ENCODE measurements at regions not wholly inside any gene's neighbourhood (a gene's known extent, or its start where the extent isn't known, plus 50 kb on each side); places are given as distances from the start of the nearest gene placed in this dataset.

DNA sequence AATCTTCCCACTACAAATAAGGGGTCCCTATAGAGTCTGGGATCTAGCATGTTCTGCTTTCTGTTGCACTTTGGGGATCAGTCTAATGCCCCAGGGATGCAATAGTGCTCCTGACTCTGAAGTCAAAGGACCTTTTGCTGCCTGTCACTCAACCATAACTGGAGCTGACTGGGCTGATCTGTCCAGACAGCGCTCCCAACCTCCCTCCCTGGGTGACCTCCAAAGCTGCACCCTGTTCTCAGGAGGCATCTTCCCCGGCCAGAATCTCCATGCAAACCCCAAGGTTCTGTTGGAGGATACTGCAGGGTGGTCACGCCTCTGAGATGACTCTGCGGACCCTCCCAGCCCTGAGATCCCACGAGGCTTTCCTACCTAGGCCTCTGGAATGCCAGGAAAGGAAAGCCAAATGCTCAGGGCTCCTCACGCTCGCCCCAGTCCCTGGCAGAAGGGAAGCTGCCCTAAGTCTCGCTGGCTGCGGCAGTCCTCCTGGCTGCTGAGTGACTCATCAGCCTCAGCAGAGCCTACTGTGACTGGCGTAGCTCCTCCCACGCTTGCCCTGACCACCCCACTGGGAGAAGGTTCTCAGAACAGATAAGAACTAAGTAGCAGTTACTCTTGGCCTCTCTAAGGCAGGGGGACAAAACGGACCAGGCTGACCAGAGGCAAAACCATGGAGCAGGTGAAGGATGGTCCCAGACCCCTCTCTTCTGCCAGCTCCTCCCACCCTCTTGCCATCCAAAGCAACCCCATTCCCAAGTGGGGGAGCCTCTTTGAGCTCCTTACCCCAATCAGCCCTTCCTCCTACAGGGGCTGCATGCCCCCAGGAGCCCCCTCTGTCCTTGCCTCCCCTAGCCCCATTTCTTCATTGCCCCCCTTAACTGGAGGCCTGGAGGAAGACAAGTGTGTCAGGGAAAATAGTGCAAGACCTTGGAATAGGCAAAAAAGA is 124.1 kb upstream of the TNRC6C start (continued):
- TF ChIP-seq, protein P1, sequence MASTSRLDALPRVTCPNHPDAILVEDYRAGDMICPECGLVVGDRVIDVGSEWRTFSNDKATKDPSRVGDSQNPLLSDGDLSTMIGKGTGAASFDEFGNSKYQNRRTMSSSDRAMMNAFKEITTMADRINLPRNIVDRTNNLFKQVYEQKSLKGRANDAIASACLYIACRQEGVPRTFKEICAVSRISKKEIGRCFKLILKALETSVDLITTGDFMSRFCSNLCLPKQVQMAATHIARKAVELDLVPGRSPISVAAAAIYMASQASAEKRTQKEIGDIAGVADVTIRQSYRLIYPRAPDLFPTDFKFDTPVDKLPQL (IDR thresholded peaks at IDR 0.05; ENCODE audit: extremely low read depth, insufficient read length), result no peak
- TF ChIP-seq RB1 (IDR thresholded peaks at IDR 0.05; ENCODE audit: low read depth), result peak; percentile 52
- TF ChIP-seq ZNF184 (CRISPR knock-in tag; IDR thresholded peaks at IDR 0.05), result no peak
- no peak for TF ChIP-seq HDAC6 (IDR thresholded peaks at IDR 0.05; ENCODE audit: low read depth, low read length)
- TF ChIP-seq HDAC8 (tag; IDR thresholded peaks at IDR 0.05), result no peak
- TF ChIP-seq, protein P2, sequence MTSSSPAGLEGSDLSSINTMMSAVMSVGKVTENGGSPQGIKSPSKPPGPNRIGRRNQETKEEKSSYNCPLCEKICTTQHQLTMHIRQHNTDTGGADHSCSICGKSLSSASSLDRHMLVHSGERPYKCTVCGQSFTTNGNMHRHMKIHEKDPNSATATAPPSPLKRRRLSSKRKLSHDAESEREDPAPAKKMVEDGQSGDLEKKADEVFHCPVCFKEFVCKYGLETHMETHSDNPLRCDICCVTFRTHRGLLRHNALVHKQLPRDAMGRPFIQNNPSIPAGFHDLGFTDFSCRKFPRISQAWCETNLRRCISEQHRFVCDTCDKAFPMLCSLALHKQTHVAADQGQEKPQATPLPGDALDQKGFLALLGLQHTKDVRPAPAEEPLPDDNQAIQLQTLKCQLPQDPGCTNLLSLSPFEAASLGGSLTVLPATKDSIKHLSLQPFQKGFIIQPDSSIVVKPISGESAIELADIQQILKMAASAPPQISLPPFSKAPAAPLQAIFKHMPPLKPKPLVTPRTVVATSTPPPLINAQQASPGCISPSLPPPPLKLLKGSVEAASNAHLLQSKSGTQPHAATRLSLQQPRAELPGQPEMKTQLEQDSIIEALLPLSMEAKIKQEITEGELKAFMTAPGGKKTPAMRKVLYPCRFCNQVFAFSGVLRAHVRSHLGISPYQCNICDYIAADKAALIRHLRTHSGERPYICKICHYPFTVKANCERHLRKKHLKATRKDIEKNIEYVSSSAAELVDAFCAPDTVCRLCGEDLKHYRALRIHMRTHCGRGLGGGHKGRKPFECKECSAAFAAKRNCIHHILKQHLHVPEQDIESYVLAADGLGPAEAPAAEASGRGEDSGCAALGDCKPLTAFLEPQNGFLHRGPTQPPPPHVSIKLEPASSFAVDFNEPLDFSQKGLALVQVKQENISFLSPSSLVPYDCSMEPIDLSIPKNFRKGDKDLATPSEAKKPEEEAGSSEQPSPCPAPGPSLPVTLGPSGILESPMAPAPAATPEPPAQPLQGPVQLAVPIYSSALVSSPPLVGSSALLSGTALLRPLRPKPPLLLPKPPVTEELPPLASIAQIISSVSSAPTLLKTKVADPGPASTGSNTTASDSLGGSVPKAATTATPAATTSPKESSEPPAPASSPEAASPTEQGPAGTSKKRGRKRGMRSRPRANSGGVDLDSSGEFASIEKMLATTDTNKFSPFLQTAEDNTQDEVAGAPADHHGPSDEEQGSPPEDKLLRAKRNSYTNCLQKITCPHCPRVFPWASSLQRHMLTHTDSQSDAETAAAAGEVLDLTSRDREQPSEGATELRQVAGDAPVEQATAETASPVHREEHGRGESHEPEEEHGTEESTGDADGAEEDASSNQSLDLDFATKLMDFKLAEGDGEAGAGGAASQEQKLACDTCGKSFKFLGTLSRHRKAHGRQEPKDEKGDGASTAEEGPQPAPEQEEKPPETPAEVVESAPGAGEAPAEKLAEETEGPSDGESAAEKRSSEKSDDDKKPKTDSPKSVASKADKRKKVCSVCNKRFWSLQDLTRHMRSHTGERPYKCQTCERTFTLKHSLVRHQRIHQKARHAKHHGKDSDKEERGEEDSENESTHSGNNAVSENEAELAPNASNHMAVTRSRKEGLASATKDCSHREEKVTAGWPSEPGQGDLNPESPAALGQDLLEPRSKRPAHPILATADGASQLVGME (CRISPR knock-in tag; IDR thresholded peaks at IDR 0.05), result no peak
- TF ChIP-seq ESRRA (IDR thresholded peaks at IDR 0.05; ENCODE audit: borderline replicate concordance, low read depth), result no peak; the same call in none of the 2 replicates
- TF ChIP-seq NCOA4 (IDR thresholded peaks at IDR 0.05; ENCODE audit: partially characterized antibody), result no peak
- no peak for TF ChIP-seq PHB2 (IDR thresholded peaks at IDR 0.05; ENCODE audit: low read depth)
- no peak for TF ChIP-seq YY1 (IDR thresholded peaks at IDR 0.05; ENCODE audit: borderline replicate concordance in 1 of 3, control insufficient read depth in 1 of 3, extremely low read depth in 1 of 3, insufficient read depth in 3 of 3, insufficient read length in 1 of 3, insufficient replicate concordance in 2 of 3, low read depth in 1 of 3, low read length in 2 of 3)
- TF ChIP-seq TCF7 (IDR thresholded peaks at IDR 0.05; ENCODE audit: borderline replicate concordance), result no peak
- TF ChIP-seq, protein P3, sequence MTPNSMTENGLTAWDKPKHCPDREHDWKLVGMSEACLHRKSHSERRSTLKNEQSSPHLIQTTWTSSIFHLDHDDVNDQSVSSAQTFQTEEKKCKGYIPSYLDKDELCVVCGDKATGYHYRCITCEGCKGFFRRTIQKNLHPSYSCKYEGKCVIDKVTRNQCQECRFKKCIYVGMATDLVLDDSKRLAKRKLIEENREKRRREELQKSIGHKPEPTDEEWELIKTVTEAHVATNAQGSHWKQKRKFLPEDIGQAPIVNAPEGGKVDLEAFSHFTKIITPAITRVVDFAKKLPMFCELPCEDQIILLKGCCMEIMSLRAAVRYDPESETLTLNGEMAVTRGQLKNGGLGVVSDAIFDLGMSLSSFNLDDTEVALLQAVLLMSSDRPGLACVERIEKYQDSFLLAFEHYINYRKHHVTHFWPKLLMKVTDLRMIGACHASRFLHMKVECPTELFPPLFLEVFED (CRISPR knock-in tag; conservative IDR thresholded peaks at IDR 0.05), result no peak
- TF ChIP-seq HMG20A (CRISPR knock-in tag; conservative IDR thresholded peaks at IDR 0.05), result no peak
- no peak for TF ChIP-seq CBX1 (IDR thresholded peaks at IDR 0.05; ENCODE audit: low read depth)
- TF ChIP-seq, protein P4, sequence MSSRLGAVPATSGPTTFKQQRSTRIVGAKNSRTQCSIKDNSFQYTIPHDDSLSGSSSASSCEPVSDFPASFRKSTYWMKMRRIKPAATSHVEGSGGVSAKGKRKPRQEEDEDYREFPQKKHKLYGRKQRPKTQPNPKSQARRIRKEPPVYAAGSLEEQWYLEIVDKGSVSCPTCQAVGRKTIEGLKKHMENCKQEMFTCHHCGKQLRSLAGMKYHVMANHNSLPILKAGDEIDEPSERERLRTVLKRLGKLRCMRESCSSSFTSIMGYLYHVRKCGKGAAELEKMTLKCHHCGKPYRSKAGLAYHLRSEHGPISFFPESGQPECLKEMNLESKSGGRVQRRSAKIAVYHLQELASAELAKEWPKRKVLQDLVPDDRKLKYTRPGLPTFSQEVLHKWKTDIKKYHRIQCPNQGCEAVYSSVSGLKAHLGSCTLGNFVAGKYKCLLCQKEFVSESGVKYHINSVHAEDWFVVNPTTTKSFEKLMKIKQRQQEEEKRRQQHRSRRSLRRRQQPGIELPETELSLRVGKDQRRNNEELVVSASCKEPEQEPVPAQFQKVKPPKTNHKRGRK (tag; IDR thresholded peaks at IDR 0.05), result no peak
- TF ChIP-seq GATAD2B (IDR thresholded peaks at IDR 0.05; ENCODE audit: borderline replicate concordance), result no peak; the same call in 1 of the 2 replicates
- 0 out of 2 replicates have a peak, but pooled peaks have one; percentile 46 for TF ChIP-seq CREB1 (IDR thresholded peaks at IDR 0.05)
- peak; percentile 38; the same call in 1 of the 2 replicates for TF ChIP-seq CREB1 (CRISPR knock-in tag; IDR thresholded peaks at IDR 0.05)
